NCI-H69 (cell line): ENCODE measurements at regions not wholly inside any gene's neighbourhood (a gene's known extent, or its start where the extent isn't known, plus 50 kb on each side); places are given as distances from the start of the nearest gene placed in this dataset.

Source experiments
- DNase-seq: peaks from one replicate; lab custom pipeline; 2025; lab: John Stamatoyannopoulos, UW

GRCh38 chr20:61123751-61124368, 128.2 kb upstream of the CDH4 start:
- DNase-seq: no peak

- DNase-seq: no peak
Observed at GRCh38 chr20:61125076-61125475, 127.0 kb upstream of the CDH4 start.

GRCh38 chr20:61125546-61126180, 126.4 kb upstream of the CDH4 start:
- no peak for DNase-seq

GRCh38 chr20:61126369-61127195, 125.5 kb upstream of the CDH4 start:
- DNase-seq: no peak

GRCh38 chr20:61127311-61128039, 124.6 kb upstream of the CDH4 start:
- DNase-seq: no peak

GRCh38 chr20:61128701-61129269, 123.3 kb upstream of the CDH4 start:
- DNase-seq: no peak

- DNase-seq: no peak
Observed at GRCh38 chr20:61129311-61129710, 122.8 kb upstream of the CDH4 start.

GRCh38 chr20:61130156-61130555, 121.9 kb upstream of the CDH4 start:
- no peak for DNase-seq

- no peak for DNase-seq
Observed at GRCh38 chr20:61131944-61132343, 120.1 kb upstream of the CDH4 start.

GRCh38 chr20:61133611-61134010, 118.5 kb upstream of the CDH4 start:
- no peak for DNase-seq

GRCh38 chr20:61134296-61135030, 117.6 kb upstream of the CDH4 start:
- no peak for DNase-seq

GRCh38 chr20:61135266-61135665, 116.8 kb upstream of the CDH4 start:
- no peak for DNase-seq

- DNase-seq: no peak
Observed at GRCh38 chr20:61135968-61136367, 116.1 kb upstream of the CDH4 start.

GRCh38 chr20:61138566-61138965, 113.5 kb upstream of the CDH4 start:
- no peak for DNase-seq

- no peak for DNase-seq
Observed at GRCh38 chr20:61139031-61139430, 113.0 kb upstream of the CDH4 start.

- DNase-seq: no peak
Observed at GRCh38 chr20:61140576-61140975, 111.5 kb upstream of the CDH4 start.

- no peak for DNase-seq
Observed at GRCh38 chr20:61146023-61146422, 106.0 kb upstream of the CDH4 start.

GRCh38 chr20:61149636-61150035, 102.4 kb upstream of the CDH4 start:
- DNase-seq: no peak

GRCh38 chr20:61157301-61157700, 94.8 kb upstream of the CDH4 start:
- no peak for DNase-seq

- DNase-seq: no peak
Observed at GRCh38 chr20:61159957-61160686, 91.9 kb upstream of the CDH4 start.
